ENCODE measurements at regions not wholly inside any gene's neighbourhood (a gene's known extent, or its start where the extent isn't known, plus 50 kb on each side); places are given as distances from the start of the nearest gene placed in this dataset.

GRCh38 chr3:54064486-54064885 lies 57.9 kb upstream of the CACNA2D3 start:
- H3K36me3 ChIP-seq (ENCODE audit: control insufficient read depth, insufficient read depth, low read length) = no peaks in the 10 kb centered on the region
- H2BK5ac ChIP-seq (ENCODE audit: low read length) = no peak overlapping the region
- no peaks in the 10 kb centered on the region for H3K79me1 ChIP-seq (ENCODE audit: low read length)
- H4K8ac ChIP-seq (ENCODE audit: low read depth, low read length) = no peak overlapping the region
- no peak overlapping the region for H3K18ac ChIP-seq (ENCODE audit: low read length)
- H2BK120ac ChIP-seq (ENCODE audit: low read depth, low read length) = no peak overlapping the region
- H2BK15ac ChIP-seq (replicated peaks; ENCODE audit: low read depth) = no peak overlapping the region
- H2AK5ac ChIP-seq (ENCODE audit: low read length) = no peak overlapping the region
- no peak for DNase-seq
- no peak overlapping the region for H3K4me3 ChIP-seq (ENCODE audit: low read length)
- H3K4me2 ChIP-seq (ENCODE audit: low read length) = no peak overlapping the region
- no peak overlapping the region for H3K23ac ChIP-seq (ENCODE audit: low read length)
- H3K27ac ChIP-seq (ENCODE audit: low read depth, low read length) = no peak overlapping the region
- no peak overlapping the region for H3K56ac ChIP-seq (ENCODE audit: low read length)
- no peak overlapping the region for H3K4ac ChIP-seq (ENCODE audit: low read depth, low read length)
- no peaks in the 10 kb centered on the region for H3K27me3 ChIP-seq (ENCODE audit: insufficient read depth, low read length, poor library complexity)
- H3K9ac ChIP-seq (ENCODE audit: low read length) = no peak overlapping the region
- whole genome bisulfite sequencing (ENCODE audit: extremely low coverage, insufficient coverage, low lambda C conversion rate) = no CpG with 5 or more reads among the region's 8 CpGs
- no peak overlapping the region for H4K5ac ChIP-seq (ENCODE audit: low read length)
- no peaks in the 10 kb centered on the region for H3K4me1 ChIP-seq (ENCODE audit: control insufficient read depth, low read depth, low read length)
- H3K79me2 ChIP-seq (ENCODE audit: control insufficient read depth, insufficient read depth, low read length) = no peaks in the 10 kb centered on the region

GRCh38 chr3:54062546-54062945 lies 59.8 kb upstream of the CACNA2D3 start:
- Histone ChIP-seq H4K8ac (ENCODE audit: low read depth, low read length) (no peak overlapping the region), H3K4me3 (ENCODE audit: low read length) (no peak overlapping the region), H2BK120ac (ENCODE audit: low read depth, low read length) (no peak overlapping the region), H2BK5ac (ENCODE audit: low read length) (no peak overlapping the region), H3K56ac (ENCODE audit: low read length) (no peak overlapping the region), H3K27me3 (ENCODE audit: insufficient read depth, low read length, poor library complexity) (no peaks in the 10 kb centered on the region), H3K9ac (ENCODE audit: low read length) (no peak overlapping the region), H3K23ac (ENCODE audit: low read length) (no peak overlapping the region), H3K18ac (ENCODE audit: low read length) (no peak overlapping the region), H3K4me2 (ENCODE audit: low read length) (no peak overlapping the region), H2AK5ac (ENCODE audit: low read length) (no peak overlapping the region), H3K79me2 (ENCODE audit: control insufficient read depth, insufficient read depth, low read length) (no peaks in the 10 kb centered on the region), H3K36me3 (ENCODE audit: control insufficient read depth, insufficient read depth, low read length) (no peaks in the 10 kb centered on the region), H3K4ac (ENCODE audit: low read depth, low read length) (no peak overlapping the region), H4K5ac (ENCODE audit: low read length) (no peak overlapping the region), H3K4me1 (ENCODE audit: control insufficient read depth, low read depth, low read length) (no peaks in the 10 kb centered on the region), H3K27ac (ENCODE audit: low read depth, low read length) (no peak overlapping the region), H3K79me1 (ENCODE audit: low read length) (no peaks in the 10 kb centered on the region), H2BK15ac (replicated peaks; ENCODE audit: low read depth) (no peak overlapping the region)
- no peak for DNase-seq
- WGBS (ENCODE audit: extremely low coverage, insufficient coverage, low lambda C conversion rate) = no CpG with 5 or more reads among the region's 3 CpGs

GRCh38 chr3:54056521-54056920 lies 65.8 kb upstream of the CACNA2D3 start:
- no peak overlapping the region for H2BK15ac ChIP-seq (replicated peaks; ENCODE audit: low read depth)

GRCh38 chr3:54053882-54054281 lies 68.5 kb upstream of the CACNA2D3 start:
- Histone ChIP-seq H2BK15ac (replicated peaks; ENCODE audit: low read depth) (no peak overlapping the region), H2BK120ac (ENCODE audit: low read depth, low read length) (no peak overlapping the region), H3K4me1 (ENCODE audit: control insufficient read depth, low read depth, low read length) (no peaks in the 10 kb centered on the region), H3K79me2 (ENCODE audit: control insufficient read depth, insufficient read depth, low read length) (no peaks in the 10 kb centered on the region), H2AK5ac (ENCODE audit: low read length) (no peak overlapping the region), H3K18ac (ENCODE audit: low read length) (no peak overlapping the region), H3K56ac (ENCODE audit: low read length) (no peak overlapping the region), H3K4me2 (ENCODE audit: low read length) (no peak overlapping the region), H3K27ac (ENCODE audit: low read depth, low read length) (no peak overlapping the region), H3K4me3 (ENCODE audit: low read length) (no peak overlapping the region), H2BK5ac (ENCODE audit: low read length) (no peak overlapping the region), H3K4ac (ENCODE audit: low read depth, low read length) (no peak overlapping the region), H3K27me3 (ENCODE audit: insufficient read depth, low read length, poor library complexity) (no peaks in the 10 kb centered on the region), H3K9ac (ENCODE audit: low read length) (no peak overlapping the region), H4K8ac (ENCODE audit: low read depth, low read length) (no peak overlapping the region), H3K23ac (ENCODE audit: low read length) (no peak overlapping the region), H3K36me3 (ENCODE audit: control insufficient read depth, insufficient read depth, low read length) (no peaks in the 10 kb centered on the region), H3K79me1 (ENCODE audit: low read length) (no peaks in the 10 kb centered on the region), H4K5ac (ENCODE audit: low read length) (no peak overlapping the region)
- no peak for DNase-seq
- WGBS (ENCODE audit: extremely low coverage, insufficient coverage, low lambda C conversion rate) = no CpG with 5 or more reads among the region's 4 CpGs

More at GRCh38 chr3:54056521-54056920, 65.8 kb upstream of the CACNA2D3 start:
- H3K56ac ChIP-seq (ENCODE audit: low read length) = no peak overlapping the region
- no peaks in the 10 kb centered on the region for H3K4me1 ChIP-seq (ENCODE audit: control insufficient read depth, low read depth, low read length)
- no peak overlapping the region for H3K4me3 ChIP-seq (ENCODE audit: low read length)
- DNase-seq = no peak
- H3K4ac ChIP-seq (ENCODE audit: low read depth, low read length) = no peak overlapping the region
- no peak overlapping the region for H2BK5ac ChIP-seq (ENCODE audit: low read length)
- no peak overlapping the region for H3K23ac ChIP-seq (ENCODE audit: low read length)
- no peak overlapping the region for H4K8ac ChIP-seq (ENCODE audit: low read depth, low read length)
- no peaks in the 10 kb centered on the region for H3K79me2 ChIP-seq (ENCODE audit: control insufficient read depth, insufficient read depth, low read length)
- no peak overlapping the region for H2AK5ac ChIP-seq (ENCODE audit: low read length)
- no peak overlapping the region for H3K9ac ChIP-seq (ENCODE audit: low read length)
- no peak overlapping the region for H3K4me2 ChIP-seq (ENCODE audit: low read length)
- H3K36me3 ChIP-seq (ENCODE audit: control insufficient read depth, insufficient read depth, low read length) = no peaks in the 10 kb centered on the region
- WGBS (ENCODE audit: extremely low coverage, insufficient coverage, low lambda C conversion rate) = no CpG with 5 or more reads among the region's 2 CpGs
- no peak overlapping the region for H2BK120ac ChIP-seq (ENCODE audit: low read depth, low read length)
- H3K79me1 ChIP-seq (ENCODE audit: low read length) = no peaks in the 10 kb centered on the region
- no peaks in the 10 kb centered on the region for H3K27me3 ChIP-seq (ENCODE audit: insufficient read depth, low read length, poor library complexity)
- H3K18ac ChIP-seq (ENCODE audit: low read length) = no peak overlapping the region
- no peak overlapping the region for H3K27ac ChIP-seq (ENCODE audit: low read depth, low read length)
- no peak overlapping the region for H4K5ac ChIP-seq (ENCODE audit: low read length)

- whole genome bisulfite sequencing (ENCODE audit: extremely low coverage, insufficient coverage, low lambda C conversion rate) = no CpG with 5 or more reads among the region's 5 CpGs
- DNase-seq = no peak
These were observed 69.1 kb upstream of the CACNA2D3 start for GRCh38 chr3:54053211-54053610.

GRCh38 chr3:54047568-54047967 lies 74.8 kb upstream of the CACNA2D3 start:
- Histone ChIP-seq H2BK5ac (ENCODE audit: low read length) (no peak overlapping the region), H3K23ac (ENCODE audit: low read length) (no peak overlapping the region), H4K5ac (ENCODE audit: low read length) (no peak overlapping the region), H2AK5ac (ENCODE audit: low read length) (no peak overlapping the region), H3K79me2 (ENCODE audit: control insufficient read depth, insufficient read depth, low read length) (no peaks in the 10 kb centered on the region), H3K4ac (ENCODE audit: low read depth, low read length) (no peak overlapping the region), H4K8ac (ENCODE audit: low read depth, low read length) (no peak overlapping the region), H3K79me1 (ENCODE audit: low read length) (no peaks in the 10 kb centered on the region), H2BK15ac (replicated peaks; ENCODE audit: low read depth) (no peak overlapping the region), H3K56ac (ENCODE audit: low read length) (no peak overlapping the region), H3K27ac (ENCODE audit: low read depth, low read length) (no peak overlapping the region), H3K18ac (ENCODE audit: low read length) (no peak overlapping the region), H3K4me2 (ENCODE audit: low read length) (no peak overlapping the region), H3K4me3 (ENCODE audit: low read length) (no peak overlapping the region), H2BK120ac (ENCODE audit: low read depth, low read length) (no peak overlapping the region), H3K36me3 (ENCODE audit: control insufficient read depth, insufficient read depth, low read length) (no peaks in the 10 kb centered on the region), H3K27me3 (ENCODE audit: insufficient read depth, low read length, poor library complexity) (no peaks in the 10 kb centered on the region), H3K9ac (ENCODE audit: low read length) (no peak overlapping the region), H3K4me1 (ENCODE audit: control insufficient read depth, low read depth, low read length) (no peaks in the 10 kb centered on the region)
- WGBS (ENCODE audit: extremely low coverage, insufficient coverage, low lambda C conversion rate) = no CpG with 5 or more reads among the region's 5 CpGs
- no peak for DNase-seq

More at GRCh38 chr3:54053211-54053610, 69.1 kb upstream of the CACNA2D3 start:
- Histone ChIP-seq H3K4me3 (ENCODE audit: low read length) (no peak overlapping the region), H4K8ac (ENCODE audit: low read depth, low read length) (no peak overlapping the region), H2BK5ac (ENCODE audit: low read length) (no peak overlapping the region), H3K27ac (ENCODE audit: low read depth, low read length) (no peak overlapping the region), H3K79me2 (ENCODE audit: control insufficient read depth, insufficient read depth, low read length) (no peaks in the 10 kb centered on the region), H2AK5ac (ENCODE audit: low read length) (no peak overlapping the region), H3K9ac (ENCODE audit: low read length) (no peak overlapping the region), H2BK120ac (ENCODE audit: low read depth, low read length) (no peak overlapping the region), H3K4me2 (ENCODE audit: low read length) (no peak overlapping the region), H3K18ac (ENCODE audit: low read length) (no peak overlapping the region), H3K4me1 (ENCODE audit: control insufficient read depth, low read depth, low read length) (no peaks in the 10 kb centered on the region), H3K56ac (ENCODE audit: low read length) (no peak overlapping the region), H3K36me3 (ENCODE audit: control insufficient read depth, insufficient read depth, low read length) (no peaks in the 10 kb centered on the region), H3K79me1 (ENCODE audit: low read length) (no peaks in the 10 kb centered on the region), H2BK15ac (replicated peaks; ENCODE audit: low read depth) (no peak overlapping the region), H3K4ac (ENCODE audit: low read depth, low read length) (no peak overlapping the region), H3K27me3 (ENCODE audit: insufficient read depth, low read length, poor library complexity) (no peaks in the 10 kb centered on the region), H3K23ac (ENCODE audit: low read length) (no peak overlapping the region), H4K5ac (ENCODE audit: low read length) (no peak overlapping the region)

All from mesendoderm (in vitro differentiated cells).